GM12873 (cell line): ENCODE measurements at regions not wholly inside any gene's neighbourhood (a gene's known extent, or its start where the extent isn't known, plus 50 kb on each side); places are given as distances from the start of the nearest gene placed in this dataset.

Experiments used
- CTCF ChIP-seq: IDR thresholded peaks from 2 replicates; pipeline ENCODE4 v1.5.1; 2012; ENCODE audit warnings: low read depth, mild to moderate bottlenecking, moderate library complexity, low read length, control low read depth; ENCODE audit not compliant: insufficient read depth; ENCODE audit errors: missing control alignments

- no peak for TF ChIP-seq CTCF
Measured at GRCh38 chr11:115910379-115910778, 406.2 kb upstream of the CADM1 start.

GRCh38 chr11:115906171-115906570 lies 402.0 kb upstream of the CADM1 start:
- TF ChIP-seq CTCF = no peak

- TF ChIP-seq CTCF = no peak
Measured at GRCh38 chr11:115905341-115906000, 401.3 kb upstream of the CADM1 start.

GRCh38 chr11:115903179-115903578 lies 399.0 kb upstream of the CADM1 start:
- no peak for TF ChIP-seq CTCF

- TF ChIP-seq CTCF = no peak
Measured at GRCh38 chr11:115901069-115901468, 396.9 kb upstream of the CADM1 start.

- TF ChIP-seq CTCF = no peak
Measured at GRCh38 chr11:115900111-115900510, 395.9 kb upstream of the CADM1 start.

- no peak for TF ChIP-seq CTCF
Measured at GRCh38 chr11:115897707-115898106, 393.5 kb upstream of the CADM1 start.
